Osteocyte (in vitro differentiated cells): ENCODE measurements at regions not wholly inside any gene's neighbourhood (a gene's known extent, or its start where the extent isn't known, plus 50 kb on each side); places are given as distances from the start of the nearest gene placed in this dataset.

Source experiments
- DNase-seq: peaks from one replicate; pipeline ENCODE4 v3.0.0; 2021; ENCODE audit warnings: mixed read lengths; ENCODE audit not compliant: unreplicated experiment; ENCODE audit errors: extremely low spot score
- H3K27ac Mint-ChIP-seq: one replicate; pipeline ENCODE4 v1.8.0; 2021; ENCODE audit warnings: mild to moderate bottlenecking, mixed read lengths; ENCODE audit not compliant: unreplicated experiment
- H3K27me3 Mint-ChIP-seq: one replicate; pipeline ENCODE4 v1.8.0; 2021; ENCODE audit warnings: mixed read lengths; ENCODE audit not compliant: unreplicated experiment
- H3K36me3 Mint-ChIP-seq: one replicate; pipeline ENCODE4 v1.8.0; 2021; ENCODE audit warnings: mixed read lengths; ENCODE audit not compliant: unreplicated experiment
- H3K4me1 Mint-ChIP-seq: one replicate; pipeline ENCODE4 v1.8.0; 2021; ENCODE audit warnings: mixed read lengths; ENCODE audit not compliant: unreplicated experiment
- H3K4me3 Mint-ChIP-seq: one replicate; pipeline ENCODE4 v1.8.0; 2021; ENCODE audit warnings: mild to moderate bottlenecking, moderate library complexity, mixed read lengths; ENCODE audit not compliant: unreplicated experiment
- H3K9me3 Mint-ChIP-seq: one replicate; pipeline ENCODE4 v1.8.0; 2021; ENCODE audit warnings: mixed read lengths; ENCODE audit not compliant: unreplicated experiment
- CTCF ChIP-seq: fragments of 200-600 bp; sonication (generic); IDR thresholded peaks from 2 replicates; pipeline ENCODE4 v1.5.0; 2021; ENCODE audit warnings: antibody characterized with exemption, mild to moderate bottlenecking, moderate library complexity

GRCh38 chr14:98270201-98270600 lies 1001.8 kb downstream of the BCL11B start:
- DNase-seq = no peak
- H3K9me3 Mint-ChIP-seq = peaks cover 60% of the 10 kb centered on the region
- H3K4me1 Mint-ChIP-seq = no peaks in the 10 kb centered on the region
- no peak for TF ChIP-seq CTCF
- no peaks in the 10 kb centered on the region for H3K27me3 Mint-ChIP-seq
- no peak overlapping the region for H3K4me3 Mint-ChIP-seq
- no peak overlapping the region for H3K27ac Mint-ChIP-seq
- no peaks in the 10 kb centered on the region for H3K36me3 Mint-ChIP-seq

GRCh38 chr14:98274596-98274995 lies 997.4 kb downstream of the BCL11B start:
- H3K9me3 Mint-ChIP-seq = peaks cover 33% of the 10 kb centered on the region
- no peak for DNase-seq
- TF ChIP-seq CTCF = no peak

GRCh38 chr14:98278800-98279199 lies 993.2 kb downstream of the BCL11B start:
- TF ChIP-seq CTCF = no peak
- H3K27me3 Mint-ChIP-seq = no peaks in the 10 kb centered on the region
- no peak overlapping the region for H3K4me3 Mint-ChIP-seq
- DNase-seq = no peak
- H3K36me3 Mint-ChIP-seq = no peaks in the 10 kb centered on the region
- H3K4me1 Mint-ChIP-seq = no peaks in the 10 kb centered on the region
- H3K9me3 Mint-ChIP-seq = peaks cover 37% of the 10 kb centered on the region
- no peak overlapping the region for H3K27ac Mint-ChIP-seq

More at GRCh38 chr14:98274596-98274995, 997.4 kb downstream of the BCL11B start:
- Mint-ChIP-seq H3K27me3 (no peaks in the 10 kb centered on the region), H3K27ac (no peak overlapping the region), H3K36me3 (no peaks in the 10 kb centered on the region), H3K4me3 (no peak overlapping the region), H3K4me1 (no peaks in the 10 kb centered on the region)

GRCh38 chr14:98280436-98280835 lies 991.6 kb downstream of the BCL11B start:
- no peak for TF ChIP-seq CTCF
- peaks cover 36% of the 10 kb centered on the region for H3K9me3 Mint-ChIP-seq
- peak; percentile 34 for DNase-seq
- H3K27ac Mint-ChIP-seq = no peak overlapping the region
- no peaks in the 10 kb centered on the region for H3K27me3 Mint-ChIP-seq
- no peaks in the 10 kb centered on the region for H3K4me1 Mint-ChIP-seq
- H3K36me3 Mint-ChIP-seq = no peaks in the 10 kb centered on the region
- H3K4me3 Mint-ChIP-seq = no peak overlapping the region

GRCh38 chr14:98288825-98289224 lies 983.2 kb downstream of the BCL11B start:
- no peak overlapping the region for H3K27ac Mint-ChIP-seq
- DNase-seq = no peak
- no peak for TF ChIP-seq CTCF
- no peak overlapping the region for H3K4me3 Mint-ChIP-seq
- peaks cover 35% of the 10 kb centered on the region for H3K9me3 Mint-ChIP-seq
- no peaks in the 10 kb centered on the region for H3K27me3 Mint-ChIP-seq
- H3K36me3 Mint-ChIP-seq = no peaks in the 10 kb centered on the region
- no peaks in the 10 kb centered on the region for H3K4me1 Mint-ChIP-seq
